ENCODE measurements at regions not wholly inside any gene's neighbourhood (a gene's known extent, or its start where the extent isn't known, plus 50 kb on each side); places are given as distances from the start of the nearest gene placed in this dataset.

DNA sequence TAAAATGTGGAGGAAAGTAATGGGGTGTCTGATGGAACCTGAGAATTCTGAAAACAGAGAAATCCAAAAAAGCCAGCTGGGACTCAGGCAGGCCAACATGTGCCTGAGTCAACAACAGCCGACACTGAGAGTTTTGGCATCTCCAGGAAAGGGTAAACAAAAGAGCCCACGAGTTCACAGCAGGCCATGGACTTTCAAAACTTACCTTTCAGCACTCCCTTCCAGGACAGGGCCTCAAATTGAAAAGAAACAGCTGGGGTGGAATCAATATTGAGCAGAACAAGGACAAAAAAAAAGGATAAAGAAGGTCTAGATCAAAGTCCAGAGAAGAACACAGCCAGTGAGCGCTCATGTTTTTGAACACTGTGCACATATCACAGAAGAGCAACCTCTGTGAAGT is 735.4 kb upstream of the GRM7 start:
- no peaks in the 10 kb centered on the region for H3K36me3 ChIP-seq (ENCODE audit: control insufficient read depth, insufficient read depth, low read length)
- H3K9me3 ChIP-seq (ENCODE audit: control insufficient read depth, low read length): no peaks in the 10 kb centered on the region
- WGBS, 2 experiments (ENCODE audit: insufficient coverage in 2 of 2): 36 to 54% methylated on average over 3 of the region's 3 CpGs
- no peak overlapping the region for H3K27ac ChIP-seq (ENCODE audit: low read depth, low read length, severe bottlenecking)
- H3K4me3 ChIP-seq (ENCODE audit: extremely low read depth, insufficient read depth, low read length, poor library complexity, severe bottlenecking): no peak overlapping the region
- H3K4me1 ChIP-seq (ENCODE audit: control insufficient read depth, insufficient read depth, low read length, poor library complexity, severe bottlenecking): no peaks in the 10 kb centered on the region

DNA sequence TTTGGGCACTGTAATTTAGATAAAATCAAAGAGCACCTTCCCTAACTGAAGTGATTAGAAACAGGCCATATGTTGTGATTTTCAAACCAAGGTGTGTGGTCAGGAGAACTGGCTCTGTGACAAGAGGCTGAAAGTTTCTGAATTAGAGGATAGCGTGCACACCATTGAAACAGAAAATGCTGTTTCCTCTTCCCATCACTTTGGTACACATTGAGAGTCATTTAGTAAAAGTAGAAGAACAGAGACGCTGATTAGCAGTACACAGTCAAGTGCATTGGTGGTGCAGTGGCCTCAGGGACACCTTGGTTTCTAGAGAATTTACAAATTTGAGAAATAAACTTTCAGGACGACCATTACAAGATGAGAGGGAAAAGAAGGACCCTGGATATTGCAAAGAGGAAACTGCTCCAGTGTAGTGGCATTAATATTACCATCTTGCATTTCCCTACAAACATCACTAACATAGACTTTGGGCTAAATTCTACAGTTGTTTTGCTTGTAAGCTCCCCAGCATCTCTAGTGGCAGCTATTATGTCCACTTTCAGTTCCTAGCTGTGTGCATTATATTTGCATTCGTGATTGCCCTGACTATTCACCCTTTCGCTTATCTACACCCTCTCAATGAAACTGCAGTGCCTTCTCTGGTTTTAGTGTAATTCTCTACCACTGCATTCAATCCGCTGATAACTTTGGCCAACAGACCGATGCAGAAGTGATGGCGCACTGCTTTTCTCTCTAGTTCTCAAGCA is 728.1 kb upstream of the GRM7 start:
- H3K36me3 ChIP-seq (ENCODE audit: control insufficient read depth, insufficient read depth, low read length): no peaks in the 10 kb centered on the region
- no peaks in the 10 kb centered on the region for H3K4me1 ChIP-seq (ENCODE audit: control insufficient read depth, insufficient read depth, low read length, poor library complexity, severe bottlenecking)
- H3K27ac ChIP-seq (ENCODE audit: low read depth, low read length, severe bottlenecking): no peak overlapping the region
- H3K4me3 ChIP-seq (ENCODE audit: extremely low read depth, insufficient read depth, low read length, poor library complexity, severe bottlenecking): no peak overlapping the region
- no peaks in the 10 kb centered on the region for H3K9me3 ChIP-seq (ENCODE audit: control insufficient read depth, low read length)
- 87 to 93% methylated on average over 4 to 8 of the region's 8 CpGs for WGBS, 2 experiments (ENCODE audit: insufficient coverage in 2 of 2)

DNA sequence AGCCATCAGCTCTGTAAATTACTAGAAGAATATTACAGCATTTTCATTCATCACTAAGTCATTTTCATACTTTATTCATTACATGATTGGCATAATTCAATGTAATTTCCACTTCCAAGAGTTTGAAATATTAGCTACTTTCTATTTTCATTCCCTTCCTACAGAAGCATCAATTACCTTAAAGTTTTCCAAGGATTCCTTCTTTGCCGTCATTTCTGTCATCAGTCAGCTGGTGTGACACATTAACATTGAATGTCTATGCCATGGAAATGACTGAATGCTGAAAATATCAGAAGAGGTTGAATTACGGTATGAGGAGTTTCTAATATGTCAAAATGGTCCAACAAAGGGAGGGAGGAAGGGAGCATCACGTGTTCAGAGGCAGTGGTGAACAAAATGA is 718.2 kb upstream of the GRM7 start:
- Histone ChIP-seq H3K36me3 (ENCODE audit: control insufficient read depth, insufficient read depth, low read length) (no peaks in the 10 kb centered on the region), H3K27ac (ENCODE audit: low read depth, low read length, severe bottlenecking) (no peak overlapping the region), H3K4me1 (ENCODE audit: control insufficient read depth, insufficient read depth, low read length, poor library complexity, severe bottlenecking) (no peaks in the 10 kb centered on the region), H3K9me3 (ENCODE audit: control insufficient read depth, low read length) (no peaks in the 10 kb centered on the region), H3K4me3 (ENCODE audit: extremely low read depth, insufficient read depth, low read length, poor library complexity, severe bottlenecking) (no peak overlapping the region)
- WGBS, 2 experiments (ENCODE audit: insufficient coverage in 2 of 2): 90% methylated on average over 2 of the region's 3 CpGs; no CpG with 5 or more reads in 1 of the 2 experiments

DNA sequence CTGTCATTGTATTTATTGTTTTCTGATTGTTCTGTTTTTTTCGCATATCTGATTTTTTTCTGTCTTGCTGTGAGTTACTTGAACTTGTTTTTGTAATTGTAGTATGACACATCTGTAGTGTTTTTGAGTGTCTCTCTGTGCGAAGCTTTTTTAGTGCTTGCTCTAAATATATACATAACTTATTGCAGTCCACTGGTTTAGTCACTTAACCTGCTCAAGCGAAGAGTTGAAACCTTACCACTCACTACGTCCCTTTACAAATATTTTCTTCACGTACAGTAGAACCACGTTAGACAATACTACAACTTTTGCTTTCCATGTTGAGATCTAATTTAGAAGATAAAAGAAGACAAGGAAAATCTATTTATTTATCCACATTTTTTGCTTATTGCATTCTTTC is 713.0 kb upstream of the GRM7 start:
- Histone ChIP-seq H3K4me3 (ENCODE audit: extremely low read depth, insufficient read depth, low read length, poor library complexity, severe bottlenecking) (no peak overlapping the region), H3K4me1 (ENCODE audit: control insufficient read depth, insufficient read depth, low read length, poor library complexity, severe bottlenecking) (no peaks in the 10 kb centered on the region), H3K36me3 (ENCODE audit: control insufficient read depth, insufficient read depth, low read length) (no peaks in the 10 kb centered on the region), H3K27ac (ENCODE audit: low read depth, low read length, severe bottlenecking) (no peak overlapping the region), H3K9me3 (ENCODE audit: control insufficient read depth, low read length) (no peaks in the 10 kb centered on the region)
- no CpG with 5 or more reads among the region's 6 CpGs for WGBS, 2 experiments (ENCODE audit: insufficient coverage in 2 of 2)

DNA sequence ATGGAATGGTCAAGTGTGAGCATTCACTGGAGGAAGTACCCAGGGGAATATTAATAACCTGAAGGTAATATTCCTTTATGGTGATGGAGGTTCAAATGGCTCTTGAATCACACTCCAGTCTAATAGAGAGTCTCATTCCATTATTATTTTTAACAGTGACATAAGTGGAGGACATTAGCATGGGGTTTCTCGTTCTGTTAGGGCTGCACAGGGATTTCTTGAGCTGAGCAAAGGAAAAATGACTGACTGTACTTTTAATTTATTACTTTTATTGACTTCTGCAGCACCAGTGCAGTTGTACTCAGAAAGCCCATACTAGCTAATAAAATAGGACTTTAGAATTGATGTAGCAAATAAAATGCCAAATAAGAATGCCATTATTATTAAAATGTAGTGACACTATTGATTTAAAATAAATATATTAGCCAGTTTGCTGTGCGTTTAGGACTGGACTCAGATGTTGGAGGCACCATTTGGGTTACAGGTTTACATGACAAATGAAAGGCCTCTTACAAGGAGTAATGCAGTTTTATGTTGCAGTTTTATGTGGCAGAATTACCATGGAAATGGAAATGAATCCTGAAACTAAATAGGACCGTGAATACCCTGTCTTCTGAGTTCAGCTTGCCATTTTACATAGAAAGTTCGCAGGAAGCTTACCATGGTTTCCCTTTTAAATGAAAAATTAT is 705.1 kb upstream of the GRM7 start:
- H3K27ac ChIP-seq (ENCODE audit: low read depth, low read length, severe bottlenecking): no peak overlapping the region
- WGBS, 2 experiments (ENCODE audit: insufficient coverage in 2 of 2): 67 to 85% methylated on average over 1 to 3 of the region's 4 CpGs

DNA sequence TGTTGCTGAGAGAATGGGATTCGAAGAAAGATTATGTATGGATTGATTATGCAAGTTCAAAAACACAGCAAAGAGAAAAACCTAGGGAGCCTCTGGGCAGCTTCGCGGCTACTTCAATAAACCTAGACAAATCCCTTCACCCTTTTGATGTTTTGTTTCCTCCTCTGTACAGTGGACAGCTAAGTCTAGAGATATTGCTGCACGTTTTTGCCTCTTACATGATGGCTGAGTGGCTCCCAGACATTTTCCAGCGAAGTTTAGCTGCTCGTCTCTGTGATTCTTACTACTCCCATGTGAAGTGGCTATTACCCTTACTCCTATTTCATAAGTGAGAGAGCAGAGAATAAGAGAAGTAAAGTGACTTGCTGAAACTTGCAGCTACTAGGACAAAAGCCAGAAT is 695.0 kb upstream of the GRM7 start:
- WGBS, 2 experiments (ENCODE audit: insufficient coverage in 2 of 2): 65 to 83% methylated on average over 3 of the region's 6 CpGs
- H3K4me1 ChIP-seq (ENCODE audit: control insufficient read depth, insufficient read depth, low read length, poor library complexity, severe bottlenecking): no peaks in the 10 kb centered on the region
- no peak overlapping the region for H3K27ac ChIP-seq (ENCODE audit: low read depth, low read length, severe bottlenecking)
- no peaks in the 10 kb centered on the region for H3K36me3 ChIP-seq (ENCODE audit: control insufficient read depth, insufficient read depth, low read length)
- no peak overlapping the region for H3K4me3 ChIP-seq (ENCODE audit: extremely low read depth, insufficient read depth, low read length, poor library complexity, severe bottlenecking)
- no peaks in the 10 kb centered on the region for H3K9me3 ChIP-seq (ENCODE audit: control insufficient read depth, low read length)

More for the DNA sequence above, 705.1 kb upstream of the GRM7 start:
- no peaks in the 10 kb centered on the region for H3K9me3 ChIP-seq (ENCODE audit: control insufficient read depth, low read length)
- H3K36me3 ChIP-seq (ENCODE audit: control insufficient read depth, insufficient read depth, low read length): no peaks in the 10 kb centered on the region
- H3K4me1 ChIP-seq (ENCODE audit: control insufficient read depth, insufficient read depth, low read length, poor library complexity, severe bottlenecking): no peaks in the 10 kb centered on the region
- no peak overlapping the region for H3K4me3 ChIP-seq (ENCODE audit: extremely low read depth, insufficient read depth, low read length, poor library complexity, severe bottlenecking)

DNA sequence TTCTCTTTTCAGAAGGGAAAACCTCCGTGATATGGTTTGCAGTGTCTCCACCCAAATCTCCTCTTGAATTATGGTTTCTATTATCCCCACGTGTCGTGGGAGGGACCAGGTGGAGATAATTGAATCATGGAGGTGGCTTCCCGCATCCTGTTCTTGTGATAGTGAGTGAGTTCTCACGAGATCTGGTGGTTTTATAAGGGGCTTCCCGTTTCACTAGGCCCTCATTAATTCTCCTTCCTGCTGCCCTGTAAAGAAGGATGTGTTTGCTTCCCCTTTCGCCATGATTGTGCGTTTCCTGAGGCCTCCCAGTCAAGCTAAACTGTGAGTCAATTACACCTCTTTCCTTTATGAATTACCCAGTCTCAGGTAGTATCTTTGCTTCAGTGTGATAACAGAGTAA is 692.7 kb upstream of the GRM7 start:
- Histone ChIP-seq H3K4me1 (ENCODE audit: control insufficient read depth, insufficient read depth, low read length, poor library complexity, severe bottlenecking) (no peaks in the 10 kb centered on the region), H3K27ac (ENCODE audit: low read depth, low read length, severe bottlenecking) (no peak overlapping the region), H3K36me3 (ENCODE audit: control insufficient read depth, insufficient read depth, low read length) (no peaks in the 10 kb centered on the region), H3K9me3 (ENCODE audit: control insufficient read depth, low read length) (no peaks in the 10 kb centered on the region), H3K4me3 (ENCODE audit: extremely low read depth, insufficient read depth, low read length, poor library complexity, severe bottlenecking) (no peak overlapping the region)
- 86 to 93% methylated on average over 3 to 4 of the region's 8 CpGs for WGBS, 2 experiments (ENCODE audit: insufficient coverage in 2 of 2)

DNA sequence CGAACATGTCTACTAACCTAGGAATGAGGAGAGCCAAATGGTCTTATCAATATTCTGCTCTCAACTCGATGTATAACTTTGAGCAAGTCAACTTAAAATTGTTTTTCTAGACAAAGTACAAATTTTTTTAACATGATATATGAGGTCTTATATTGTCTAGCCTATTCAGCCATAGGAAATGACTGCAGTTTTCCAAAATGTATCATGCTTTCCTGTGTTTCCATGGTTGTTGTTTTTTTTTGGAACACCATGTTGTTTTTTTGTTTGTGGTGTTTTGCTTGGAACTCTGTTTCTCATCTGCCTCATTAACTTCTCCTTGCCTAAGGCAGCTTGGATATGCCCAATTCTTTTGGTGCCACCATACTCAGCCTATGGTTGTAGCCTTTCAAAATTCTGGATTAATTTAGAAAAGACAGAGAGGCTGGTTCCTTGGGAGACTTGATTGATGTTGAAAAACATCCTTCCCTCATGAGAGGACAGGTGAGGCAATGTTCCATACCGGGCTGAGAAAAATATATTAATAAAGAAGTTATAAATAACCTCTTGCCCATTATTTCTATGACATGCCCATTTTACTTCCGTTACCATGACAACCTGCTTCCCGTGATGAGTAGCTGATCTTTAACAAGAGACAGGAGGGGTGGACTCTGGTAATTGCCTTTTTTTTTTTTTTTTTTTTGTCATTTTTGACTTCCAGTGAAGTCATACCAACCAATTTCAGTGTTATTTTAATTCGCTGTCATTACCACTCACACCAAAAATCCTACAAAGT is 687.9 kb upstream of the GRM7 start:
- H3K4me1 ChIP-seq (ENCODE audit: control insufficient read depth, insufficient read depth, low read length, poor library complexity, severe bottlenecking): no peaks in the 10 kb centered on the region
- no peak overlapping the region for H3K4me3 ChIP-seq (ENCODE audit: extremely low read depth, insufficient read depth, low read length, poor library complexity, severe bottlenecking)
- no peaks in the 10 kb centered on the region for H3K9me3 ChIP-seq (ENCODE audit: control insufficient read depth, low read length)
- H3K27ac ChIP-seq (ENCODE audit: low read depth, low read length, severe bottlenecking): no peak overlapping the region
- H3K36me3 ChIP-seq (ENCODE audit: control insufficient read depth, insufficient read depth, low read length): no peaks in the 10 kb centered on the region
- WGBS, 2 experiments (ENCODE audit: insufficient coverage in 2 of 2): 83% methylated on average over 1 of the region's 6 CpGs; no CpG with 5 or more reads in 1 of the 2 experiments

DNA sequence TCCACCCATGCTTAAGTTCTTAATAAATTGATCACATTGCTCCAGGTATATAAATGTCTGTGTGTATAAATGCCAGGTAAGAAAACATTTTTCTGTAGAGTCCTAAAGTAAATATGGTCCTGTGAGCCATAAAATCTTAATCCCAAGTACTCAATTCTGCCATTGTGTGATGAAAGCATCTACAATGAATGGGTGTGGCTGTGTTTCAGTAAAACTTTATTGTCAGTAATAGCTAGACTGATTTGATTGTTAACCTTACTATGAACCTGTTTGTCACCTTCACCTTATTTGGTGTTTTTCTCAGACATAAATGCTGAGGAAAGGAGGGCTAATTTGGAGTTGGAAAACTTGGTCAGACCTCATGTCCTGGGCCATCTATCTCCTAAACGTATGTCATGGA is 683.5 kb upstream of the GRM7 start:
- Histone ChIP-seq H3K36me3 (ENCODE audit: control insufficient read depth, insufficient read depth, low read length) (no peaks in the 10 kb centered on the region), H3K9me3 (ENCODE audit: control insufficient read depth, low read length) (no peaks in the 10 kb centered on the region), H3K4me1 (ENCODE audit: control insufficient read depth, insufficient read depth, low read length, poor library complexity, severe bottlenecking) (no peaks in the 10 kb centered on the region), H3K4me3 (ENCODE audit: extremely low read depth, insufficient read depth, low read length, poor library complexity, severe bottlenecking) (no peak overlapping the region), H3K27ac (ENCODE audit: low read depth, low read length, severe bottlenecking) (no peak overlapping the region)
- 86% methylated on average over 1 of the region's 1 CpG; no CpG with 5 or more reads in 1 of the 2 experiments for WGBS, 2 experiments (ENCODE audit: insufficient coverage in 2 of 2)

DNA sequence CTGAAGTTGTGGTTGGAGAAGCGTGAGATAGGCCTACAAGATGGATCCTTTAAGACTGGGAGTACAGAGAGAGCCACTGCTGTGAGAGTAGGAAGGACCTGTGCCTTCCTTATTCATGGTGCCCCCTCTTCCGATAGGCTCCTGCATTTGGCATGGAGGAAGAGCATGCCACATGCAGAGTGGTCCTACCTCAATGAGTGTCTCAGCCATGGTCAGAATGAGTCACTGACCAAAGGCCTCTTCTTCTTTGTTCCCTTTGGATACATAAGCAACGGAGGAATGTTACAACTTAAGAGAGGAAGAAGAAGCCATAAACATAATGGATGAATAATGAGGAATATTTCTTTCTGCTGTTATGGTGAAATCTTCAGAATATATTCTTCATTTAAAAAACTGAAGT is 681.2 kb upstream of the GRM7 start:
- Histone ChIP-seq H3K36me3 (ENCODE audit: control insufficient read depth, insufficient read depth, low read length) (no peaks in the 10 kb centered on the region), H3K9me3 (ENCODE audit: control insufficient read depth, low read length) (no peaks in the 10 kb centered on the region), H3K27ac (ENCODE audit: low read depth, low read length, severe bottlenecking) (no peak overlapping the region), H3K4me1 (ENCODE audit: control insufficient read depth, insufficient read depth, low read length, poor library complexity, severe bottlenecking) (no peaks in the 10 kb centered on the region), H3K4me3 (ENCODE audit: extremely low read depth, insufficient read depth, low read length, poor library complexity, severe bottlenecking) (no peak overlapping the region)
- 89 to 95% methylated on average over 2 of the region's 3 CpGs for WGBS, 2 experiments (ENCODE audit: insufficient coverage in 2 of 2)

Measured in mesodermal cell (in vitro differentiated cells).